ENCODE measurements at regions not wholly inside any gene's neighbourhood (a gene's known extent, or its start where the extent isn't known, plus 50 kb on each side); places are given as distances from the start of the nearest gene placed in this dataset.

DNA sequence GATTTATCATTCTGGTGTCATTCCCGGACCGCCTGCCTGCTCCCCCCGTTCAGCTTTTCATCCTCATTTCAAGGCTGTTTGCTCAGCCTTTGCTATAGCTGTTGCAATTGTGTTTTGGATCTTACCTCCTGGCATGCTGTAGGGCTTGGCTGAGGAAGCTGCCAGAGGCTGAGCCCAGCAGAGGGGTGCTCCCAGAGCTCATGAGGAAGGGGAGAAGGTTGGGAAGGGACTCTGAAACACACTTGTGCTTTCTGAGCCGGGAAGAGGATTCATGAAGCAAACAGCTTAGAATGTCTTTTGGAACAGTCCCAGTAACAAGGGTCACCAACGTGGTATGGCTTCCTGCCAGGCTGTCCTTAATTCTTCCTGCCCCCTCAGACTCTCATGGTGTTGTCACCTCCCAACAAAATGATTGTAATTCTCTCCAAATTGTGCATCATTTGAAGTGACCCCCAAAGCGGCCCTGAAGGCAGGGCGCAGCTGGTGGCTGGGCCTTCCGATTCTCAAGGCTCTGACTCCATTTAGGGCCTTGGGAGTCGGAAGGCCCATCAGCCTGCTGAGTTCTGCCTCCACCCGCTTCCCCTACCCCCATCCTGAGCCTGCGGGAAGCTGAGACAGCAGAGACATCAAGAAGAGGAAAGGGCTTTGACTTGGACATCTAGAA, 111.9 kb upstream of the ARHGAP5 start:
- DNase-seq (ENCODE audit: low read depth): no peak

DNA sequence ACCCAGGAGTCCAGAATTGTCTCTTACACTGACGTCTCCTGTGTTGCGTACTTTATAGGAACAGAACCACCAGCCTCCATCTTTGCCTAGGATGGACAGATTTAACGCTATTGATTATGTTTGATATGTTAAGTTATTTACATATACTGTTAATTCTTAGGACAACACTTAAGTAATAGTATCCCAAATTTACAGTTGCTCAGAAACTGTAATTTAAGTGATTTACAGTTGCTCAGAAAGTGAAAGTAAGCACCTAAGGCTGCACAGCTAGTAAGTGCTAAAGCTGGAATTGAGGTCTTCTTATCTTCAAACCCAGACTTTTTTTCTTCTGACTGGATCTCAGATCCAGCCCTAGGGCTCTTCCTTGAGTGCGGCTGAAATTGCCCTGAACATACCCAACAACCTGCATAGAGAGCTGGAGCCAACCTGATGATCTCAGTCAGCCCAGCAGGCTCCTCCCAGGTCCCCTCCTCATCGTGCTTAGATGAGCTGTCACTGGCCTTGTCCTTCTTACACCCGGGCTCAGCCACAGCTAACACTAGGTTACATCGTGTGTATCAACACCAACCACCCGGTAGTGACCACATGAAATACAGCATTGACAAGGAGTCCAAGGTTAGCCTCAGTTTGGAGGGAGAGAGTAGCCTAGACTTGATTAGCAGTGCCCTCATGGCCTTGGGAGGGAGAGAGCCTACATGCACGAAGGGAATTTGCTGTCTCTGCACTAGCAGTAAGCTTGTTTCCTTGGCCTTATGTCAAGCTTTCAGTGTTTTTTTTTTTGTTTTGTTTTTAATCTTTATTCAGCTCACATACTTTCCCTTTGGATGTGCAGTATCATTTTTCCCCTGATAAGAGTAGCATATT, 111.1 kb upstream of the ARHGAP5 start:
- DNase-seq (ENCODE audit: low read depth): no peak

DNA sequence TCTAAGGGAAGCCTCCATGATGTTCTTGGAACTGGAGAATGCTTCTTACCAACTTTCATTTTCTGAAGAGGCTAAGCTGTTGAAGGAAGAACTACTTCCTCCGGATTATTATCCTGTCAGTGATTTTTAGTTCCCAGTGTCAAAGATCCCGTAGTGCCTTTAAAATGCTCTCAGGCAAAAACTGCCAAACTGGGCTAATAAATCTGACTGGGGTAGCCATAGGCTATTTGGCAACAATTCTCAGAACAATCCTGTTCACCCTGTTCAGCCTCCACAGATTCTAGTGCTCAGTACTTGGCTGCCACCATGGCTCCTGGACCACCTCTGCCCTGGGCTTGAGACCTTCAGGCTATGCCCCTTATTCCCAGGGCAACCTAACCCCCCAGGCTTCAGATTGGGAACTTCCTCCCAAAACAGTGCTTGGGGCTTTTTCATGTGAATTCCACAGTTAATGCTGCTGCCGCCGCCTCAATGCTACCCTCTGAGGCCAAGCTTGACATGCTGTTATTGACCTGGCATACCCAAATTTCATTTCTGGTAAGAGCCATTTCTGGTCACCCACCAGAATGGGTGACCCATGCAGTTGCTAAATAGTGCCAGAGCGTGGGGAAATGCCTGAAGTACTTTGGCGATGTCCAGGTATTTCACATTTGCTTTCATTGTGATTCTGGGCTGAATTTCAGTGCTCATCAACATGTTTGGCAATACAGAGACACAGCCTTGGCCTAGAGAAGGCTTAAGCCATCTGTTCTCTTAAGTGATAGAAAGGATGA, 110.0 kb upstream of the ARHGAP5 start:
- no peak for DNase-seq (ENCODE audit: low read depth)

DNA sequence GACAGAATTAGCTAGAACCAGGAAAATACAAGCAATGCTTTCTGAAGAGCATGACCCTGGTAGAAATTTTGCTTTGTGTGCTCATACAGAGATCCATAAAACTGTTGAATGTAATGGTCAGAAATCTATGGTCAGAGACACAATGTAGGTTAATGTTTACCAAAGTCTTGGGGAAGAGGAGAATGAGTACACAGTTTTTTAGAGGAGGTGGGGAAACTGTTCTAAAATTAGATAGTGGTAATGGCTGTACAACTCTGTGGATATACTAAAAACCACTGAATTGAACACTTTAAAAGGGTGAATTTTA, 109.5 kb upstream of the ARHGAP5 start:
- no peak for DNase-seq (ENCODE audit: low read depth)

DNA sequence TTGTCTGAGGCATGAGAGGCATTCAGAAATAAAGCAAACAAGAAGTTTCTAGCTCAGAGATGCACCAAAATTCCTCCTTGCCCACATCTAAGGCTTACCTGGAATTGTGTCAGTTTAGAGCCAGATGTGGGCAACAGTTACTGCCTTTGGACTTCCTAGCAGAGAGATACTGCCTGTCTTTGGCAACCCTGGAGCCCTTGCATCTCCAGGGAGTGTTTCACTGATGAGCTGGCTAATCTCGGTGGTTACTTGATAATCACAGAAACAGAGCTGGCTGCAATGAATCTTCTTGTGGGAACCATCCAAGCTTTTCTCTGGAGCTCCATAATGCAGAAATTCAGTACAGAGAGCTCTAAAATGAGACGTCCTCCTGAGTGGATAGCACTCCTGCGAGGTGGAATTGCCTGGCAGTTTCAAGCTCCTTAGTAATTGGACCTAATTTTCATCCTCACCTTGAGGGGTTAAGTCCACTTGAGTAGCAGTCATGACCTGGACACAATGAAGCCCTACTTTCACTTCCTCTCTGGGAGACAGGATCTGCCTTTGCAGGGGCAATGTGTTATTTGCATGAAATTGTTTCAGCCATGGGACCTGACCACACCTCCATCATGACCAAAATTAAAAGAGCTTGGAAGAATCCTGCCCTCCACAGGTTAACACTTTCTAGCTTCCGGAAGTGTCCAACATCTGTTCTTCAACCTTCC, 108.8 kb upstream of the ARHGAP5 start:
- peak; percentile 46 for DNase-seq (ENCODE audit: low read depth)

DNA sequence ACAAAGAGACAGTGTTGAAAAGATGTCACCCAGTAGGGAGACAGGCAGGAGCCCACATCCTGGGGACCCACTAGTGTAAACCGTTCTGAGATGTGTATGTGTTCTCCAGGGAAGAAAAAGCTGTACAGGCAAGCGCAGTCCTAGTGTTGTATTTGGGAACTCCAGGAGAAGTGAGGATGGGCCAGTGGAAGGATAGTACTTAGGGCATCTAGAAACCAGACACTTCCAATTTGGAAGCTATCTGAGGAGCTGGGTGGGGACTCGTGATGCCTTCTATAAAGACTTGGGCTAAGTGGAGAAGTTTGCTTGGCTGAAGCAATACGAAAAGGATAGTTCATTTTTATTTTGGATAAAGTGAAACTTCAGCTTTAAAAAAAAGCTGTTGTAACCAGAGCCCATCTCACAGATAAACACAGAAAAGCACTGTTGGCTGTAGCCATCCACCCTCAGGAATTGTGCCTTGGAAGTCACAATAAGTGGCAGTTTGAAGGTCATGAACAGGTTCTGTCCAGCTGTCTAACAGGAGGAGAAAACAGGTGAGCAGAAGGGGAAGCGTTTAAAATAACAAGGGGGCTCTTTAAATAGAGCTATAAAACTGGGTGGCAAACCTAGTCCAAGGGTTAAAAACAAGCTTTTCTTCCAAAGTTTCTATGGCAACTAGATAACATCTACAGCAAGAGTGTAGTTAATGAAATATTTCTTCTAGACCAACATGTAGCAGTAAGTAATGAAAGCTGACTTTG, 108.0 kb upstream of the ARHGAP5 start:
- DNase-seq (ENCODE audit: low read depth): peak; percentile 52

DNA sequence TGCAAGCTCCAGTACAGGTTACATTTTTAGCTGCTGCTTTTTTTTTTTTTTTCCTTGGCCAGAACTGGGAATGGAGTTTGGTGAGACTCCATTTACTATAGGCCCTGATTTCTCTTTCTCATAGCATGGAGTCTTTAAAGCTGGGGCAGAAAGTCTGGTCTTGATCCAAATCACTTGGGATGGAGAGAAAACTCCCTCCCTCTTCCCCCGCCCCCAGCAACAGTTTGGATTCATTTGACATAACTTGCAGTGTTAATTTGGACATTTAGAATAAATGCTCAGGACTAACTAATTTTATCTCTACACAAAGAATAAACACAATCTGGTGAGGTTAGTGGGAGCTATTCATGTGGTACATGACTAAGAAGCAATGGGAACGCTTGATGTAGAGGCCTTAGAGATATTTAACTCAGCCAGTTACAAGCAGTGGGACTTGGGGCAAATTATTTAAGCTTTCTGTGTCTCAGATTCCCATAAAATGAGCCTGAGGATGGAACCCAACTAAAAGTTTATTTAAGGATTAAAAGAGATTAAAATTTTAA, 107.3 kb upstream of the ARHGAP5 start:
- no peak for DNase-seq (ENCODE audit: low read depth)

DNA sequence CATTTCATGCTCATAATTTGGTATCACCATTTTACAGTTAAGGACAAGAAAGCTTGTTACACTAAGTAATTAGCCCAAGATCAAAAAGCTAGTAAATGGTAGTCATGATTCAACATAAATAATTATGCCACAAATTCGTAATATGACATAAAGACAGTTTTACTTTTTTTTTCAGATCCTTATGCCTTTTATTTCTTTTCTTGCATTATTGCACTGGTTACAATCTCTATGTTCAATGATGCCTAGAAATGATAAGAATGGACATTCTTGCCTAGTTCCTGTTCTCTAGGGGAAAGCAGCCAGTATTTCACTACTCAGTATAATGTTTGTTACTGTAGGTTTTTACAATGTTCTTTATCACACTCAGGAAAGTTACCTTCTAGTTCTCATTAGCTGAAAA, 106.4 kb upstream of the ARHGAP5 start:
- no peak for DNase-seq (ENCODE audit: low read depth)

DNA sequence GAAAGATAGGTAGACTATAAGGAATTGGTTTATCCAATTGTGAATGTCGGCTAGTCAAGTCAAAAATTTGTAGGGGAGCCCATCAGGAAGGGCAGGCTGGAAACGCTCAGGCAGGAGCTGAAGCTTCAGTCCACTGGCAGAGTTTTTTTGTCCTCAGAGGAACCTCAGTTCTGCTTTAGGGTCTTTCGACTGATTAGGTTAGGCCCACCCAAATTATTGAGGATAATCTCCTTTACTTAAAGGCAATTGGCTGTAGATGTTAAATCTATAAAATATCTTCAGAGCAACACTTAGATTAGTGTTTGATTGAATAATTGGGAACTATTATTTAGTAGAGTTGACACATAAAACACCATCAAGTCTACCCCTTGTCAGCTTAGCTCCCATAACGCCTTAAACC, 105.5 kb upstream of the ARHGAP5 start:
- DNase-seq (ENCODE audit: low read depth): no peak

DNA sequence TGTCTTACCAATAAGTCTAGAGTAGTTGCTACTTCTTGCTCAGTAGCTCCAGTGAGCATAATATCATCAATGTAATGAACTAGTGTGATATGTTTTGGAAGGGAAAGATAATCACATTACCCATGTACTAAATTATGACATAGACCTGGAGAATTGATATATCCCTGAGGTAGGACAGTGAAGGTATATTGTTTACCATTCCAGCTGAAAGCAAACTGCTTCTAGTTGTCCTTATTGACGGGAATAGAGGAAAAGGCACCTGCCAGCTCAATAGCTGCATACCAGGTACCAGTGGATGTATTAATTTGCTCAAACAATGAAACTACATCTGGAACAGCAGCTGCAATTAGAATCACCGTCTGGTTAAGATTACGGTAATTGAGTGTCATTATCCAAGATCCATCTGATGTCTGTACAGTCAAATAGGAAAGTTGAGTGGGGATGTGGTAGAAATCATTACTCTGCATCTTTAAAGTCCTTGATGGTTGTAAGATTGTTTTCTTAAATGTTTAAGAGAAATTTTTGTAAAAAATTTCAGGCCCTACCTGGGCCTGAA, 100.0 kb upstream of the ARHGAP5 start:
- no peak for DNase-seq (ENCODE audit: low read depth)

DNA sequence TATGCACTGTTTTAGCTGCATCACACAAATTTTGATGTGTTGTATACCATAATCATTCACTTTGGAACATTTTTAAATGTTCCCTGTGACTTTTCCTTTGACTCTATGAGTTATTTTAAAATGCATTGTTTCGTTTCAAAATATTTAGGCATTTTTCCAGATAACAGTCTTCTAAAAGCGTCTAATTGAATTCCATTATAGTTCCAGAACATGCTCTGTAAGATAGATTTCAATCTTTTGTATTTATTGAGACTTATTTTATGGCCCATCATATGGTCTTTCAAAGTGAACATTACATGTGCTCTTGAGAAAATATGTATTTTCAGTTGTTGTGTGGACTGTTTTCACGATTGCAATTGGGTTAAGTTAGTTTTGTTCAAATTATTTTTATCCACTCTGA, 98.7 kb upstream of the ARHGAP5 start:
- no peak for DNase-seq (ENCODE audit: low read depth)

DNA sequence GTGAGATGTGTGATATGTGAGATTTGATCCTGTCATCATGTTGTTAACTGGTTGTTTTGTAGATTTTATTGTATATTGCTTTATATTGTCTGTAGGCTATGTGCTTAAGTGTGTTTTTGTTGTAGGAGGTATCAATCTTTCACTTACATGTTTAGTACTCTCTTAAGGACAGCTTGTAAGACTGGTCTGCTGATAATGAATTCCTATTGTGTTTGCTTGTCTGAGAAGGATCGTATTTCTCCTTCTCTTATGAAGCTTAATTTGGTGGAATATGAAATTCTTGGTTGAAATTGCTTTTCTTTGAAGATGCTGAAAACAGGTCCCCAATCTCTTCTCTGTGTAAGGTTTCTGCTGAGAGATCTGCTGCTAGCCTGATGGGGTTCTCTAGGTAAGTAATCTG, 94.5 kb upstream of the ARHGAP5 start:
- no peak for DNase-seq (ENCODE audit: low read depth)

DNA sequence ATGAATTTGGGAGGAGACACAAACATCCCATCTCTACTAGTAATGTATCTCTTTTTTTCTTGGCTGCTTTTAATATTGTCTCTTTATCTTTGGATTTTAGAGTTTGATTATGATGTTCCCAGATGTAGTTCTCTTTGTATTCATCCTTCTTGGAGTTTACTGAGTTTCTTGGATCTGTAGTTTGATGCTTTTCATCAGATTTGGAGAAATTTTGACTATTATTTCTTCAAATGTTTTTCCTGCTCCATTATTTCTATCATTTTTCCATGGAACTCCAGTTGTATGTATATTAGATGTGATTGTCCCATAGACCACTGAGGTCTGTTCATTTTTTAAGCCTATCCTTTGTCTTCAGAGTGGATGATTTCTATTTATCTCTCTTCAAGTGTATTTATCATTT, 90.7 kb upstream of the ARHGAP5 start:
- DNase-seq (ENCODE audit: low read depth): no peak

DNA sequence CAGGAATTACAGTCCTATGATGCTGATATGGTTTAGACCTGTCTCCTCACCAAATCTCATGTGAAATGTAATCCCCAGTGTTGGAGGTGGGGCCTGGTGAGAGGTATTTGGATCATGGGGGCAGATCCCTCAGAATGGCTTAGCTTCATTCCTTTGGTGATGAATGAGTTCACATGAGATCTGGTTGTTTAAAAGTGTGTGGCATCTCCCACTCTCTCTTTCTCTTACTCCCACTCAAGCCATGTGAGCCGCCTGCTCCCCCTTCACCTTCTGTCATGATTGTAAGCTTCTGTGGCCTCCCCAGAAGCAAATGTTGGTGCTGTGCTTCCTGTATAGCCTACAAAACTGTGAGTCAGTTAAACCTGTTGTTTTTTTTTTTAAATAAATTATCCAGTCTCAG, 89.4 kb upstream of the ARHGAP5 start:
- DNase-seq (ENCODE audit: low read depth): no peak

DNA sequence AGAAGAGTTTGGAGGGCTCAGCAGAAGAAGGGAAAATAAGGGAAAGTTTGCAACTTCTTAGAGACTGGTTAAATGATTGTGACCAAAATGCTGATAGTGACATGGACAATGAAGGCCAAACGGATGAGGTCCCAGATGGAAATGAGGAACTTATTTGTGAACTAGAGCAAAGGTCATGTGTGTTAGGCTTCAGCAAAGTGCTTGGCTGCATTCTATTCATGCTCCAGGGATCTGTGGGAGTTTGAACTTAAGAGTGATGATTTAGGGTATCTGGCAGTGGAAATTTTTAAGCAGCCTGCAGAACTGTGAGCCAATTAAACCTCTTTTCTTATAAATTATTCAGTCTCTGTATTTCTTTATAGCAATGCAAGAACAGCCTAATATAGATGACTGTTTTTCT, 88.9 kb upstream of the ARHGAP5 start:
- DNase-seq (ENCODE audit: low read depth): no peak

DNA sequence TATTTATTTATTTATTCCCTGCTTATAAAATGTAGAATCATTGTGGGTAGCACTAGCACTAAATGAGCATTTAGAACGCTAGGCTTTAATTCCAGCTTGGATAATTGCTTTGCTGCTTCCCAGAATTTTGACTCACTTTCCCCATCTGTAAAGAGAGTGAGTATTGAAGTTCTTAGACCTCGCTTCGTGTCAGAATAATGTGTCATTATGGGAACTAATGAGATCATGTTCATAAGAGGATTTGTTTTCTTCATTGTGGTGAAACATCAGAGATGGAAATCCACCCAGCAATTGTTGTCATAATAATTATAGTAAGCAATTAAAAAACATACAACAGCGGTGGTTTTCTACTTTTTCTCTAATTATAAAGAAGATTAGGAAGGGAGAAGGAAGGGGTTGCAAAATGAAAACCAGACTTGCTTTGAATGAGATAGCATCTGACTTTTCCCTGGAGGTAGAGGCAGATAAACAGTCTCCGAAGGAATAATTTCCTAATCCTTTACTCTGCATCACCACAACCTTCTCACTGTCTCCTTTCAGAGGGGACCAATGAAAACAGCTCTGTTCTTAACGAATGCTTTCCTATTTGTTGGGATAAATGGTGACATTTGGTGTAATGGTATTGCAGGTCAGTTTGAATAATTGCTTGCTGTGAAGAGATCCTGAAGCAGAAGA, 86.8 kb upstream of the ARHGAP5 start:
- no peak for DNase-seq (ENCODE audit: low read depth)

DNA sequence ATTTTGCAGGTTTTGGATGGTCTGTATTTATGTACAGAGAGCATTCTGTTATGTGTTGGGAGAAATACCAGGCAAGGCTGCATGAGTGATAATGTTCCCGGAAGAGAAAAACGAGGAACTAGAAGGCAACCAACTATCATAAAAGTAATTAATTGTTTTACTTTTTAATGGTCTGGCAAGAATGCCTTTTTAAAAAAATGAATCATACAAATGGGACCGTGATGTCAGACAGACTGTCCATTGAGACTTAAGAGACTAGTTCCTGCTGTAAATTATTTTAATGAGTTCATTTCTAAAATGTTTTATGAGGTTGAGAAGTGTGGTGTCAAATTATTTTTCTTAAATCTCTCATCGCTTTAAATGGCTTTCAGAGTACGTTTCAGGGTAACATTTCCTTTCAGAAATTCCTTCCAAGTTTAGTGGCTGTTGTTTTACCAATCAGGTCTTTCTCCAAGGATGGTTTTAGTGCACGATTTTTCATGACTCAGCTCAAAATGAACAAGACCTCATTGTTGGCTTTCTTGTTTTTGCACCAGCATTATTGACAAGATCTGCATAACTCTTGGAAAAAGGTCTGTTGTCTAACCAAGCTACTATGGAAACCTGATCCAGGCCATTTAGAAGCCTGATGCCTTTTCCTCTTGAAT, 86.1 kb upstream of the ARHGAP5 start:
- DNase-seq (ENCODE audit: low read depth): no peak

DNA sequence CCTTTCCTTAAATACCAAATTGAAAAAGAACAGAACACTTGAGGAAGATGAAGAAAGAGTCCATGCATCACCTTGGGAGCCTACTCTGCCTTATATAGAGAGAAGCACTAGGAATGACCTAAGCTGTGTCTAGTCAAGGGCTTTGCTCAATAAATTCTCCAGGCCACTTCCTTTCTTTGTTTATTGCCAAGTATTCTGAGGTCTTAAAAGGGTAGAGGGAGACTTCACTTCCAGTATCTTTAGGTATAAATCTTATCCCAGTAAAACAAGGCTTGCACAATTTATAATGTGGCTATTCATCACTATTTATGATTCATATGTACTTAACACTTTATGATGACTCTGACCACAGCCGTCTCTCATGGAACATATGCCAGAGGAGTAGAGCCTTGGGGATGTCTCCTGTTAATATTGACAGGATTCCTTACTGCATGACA, 85.1 kb upstream of the ARHGAP5 start:
- no peak for DNase-seq (ENCODE audit: low read depth)

DNA sequence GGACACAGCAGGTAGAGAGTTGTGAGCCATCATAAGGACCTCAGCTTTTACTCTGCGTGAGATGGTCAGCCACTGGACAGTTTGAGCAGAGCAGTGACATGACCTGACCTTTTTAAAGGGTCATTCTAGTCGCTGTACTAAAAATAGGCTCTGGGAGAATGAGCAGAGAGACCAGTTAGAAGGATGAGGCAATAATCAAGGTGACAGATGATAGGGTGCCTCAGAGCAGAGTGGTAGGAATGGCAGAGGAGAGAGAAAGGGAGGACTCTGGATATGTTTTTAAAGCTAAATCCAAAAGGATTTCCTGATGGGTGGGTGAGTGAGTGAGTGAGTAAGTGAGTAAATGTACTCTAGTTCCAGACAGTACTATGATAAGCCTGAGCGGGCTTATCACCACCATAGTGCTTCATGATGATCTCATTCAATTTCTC, 83.6 kb upstream of the ARHGAP5 start:
- no peak for DNase-seq (ENCODE audit: low read depth)
